MG63 (cell line): ENCODE measurements at regions not wholly inside any gene's neighbourhood (a gene's known extent, or its start where the extent isn't known, plus 50 kb on each side); places are given as distances from the start of the nearest gene placed in this dataset.
"Not testable (repeated sequence)": the region's sequence is repeated elsewhere in the genome, so short reads cannot be mapped to it uniquely, and the experiment has no call there.

Experiments
- DNase-seq: peaks from one replicate; pipeline ENCODE4 v3.0.0-alpha.2; 2020
- H3K27me3 ChIP-seq: fragments of 250-450 bp; sonication (Bioruptor Pico); 2 replicates; pipeline ENCODE4 v1.5.1; 2020; ENCODE audit warnings: mild to moderate bottlenecking, moderate library complexity
- H3K36me3 ChIP-seq: fragments of 250-450 bp; sonication (Bioruptor Pico); 2 replicates; pipeline ENCODE4 v1.5.1; 2020; ENCODE audit warnings: mild to moderate bottlenecking, moderate library complexity
- H3K4me3 ChIP-seq: fragments of 250-450 bp; sonication (Bioruptor Pico); 2 replicates; pipeline ENCODE4 v1.5.1; 2020; ENCODE audit warnings: mild to moderate bottlenecking, moderate library complexity
- H3K9me3 ChIP-seq: fragments of 250-450 bp; sonication (Bioruptor Pico); 2 replicates; pipeline ENCODE4 v1.5.1; 2020; ENCODE audit warnings: mild to moderate bottlenecking, moderate library complexity

DNA sequence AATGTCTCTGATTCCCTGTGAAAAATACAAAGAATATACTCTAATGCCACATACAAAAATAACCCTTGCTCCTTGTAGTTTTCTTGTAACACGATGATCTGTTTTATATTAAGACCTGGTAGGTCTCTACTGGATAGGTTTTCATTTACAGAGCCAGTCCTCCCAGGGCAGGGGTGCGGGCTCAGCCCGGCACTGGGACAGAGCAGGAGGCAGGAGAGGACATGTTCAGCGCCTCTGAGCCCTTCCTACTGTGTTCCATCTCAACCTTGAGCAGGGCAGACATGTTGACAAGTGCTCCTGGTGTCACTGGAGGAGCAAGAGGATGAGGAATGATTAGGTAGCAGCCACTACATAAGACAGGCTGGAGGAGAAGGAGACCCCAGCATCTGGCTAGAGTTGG lies 335.5 kb downstream of the INSIG2 start:
- Histone ChIP-seq H3K36me3 (no peaks in the 10 kb centered on the region), H3K4me3 (no peak overlapping the region), H3K27me3 (no peaks in the 10 kb centered on the region), H3K9me3 (no peaks in the 10 kb centered on the region; the same call in 1 of the 2 replicates)
- no peak for DNase-seq

DNA sequence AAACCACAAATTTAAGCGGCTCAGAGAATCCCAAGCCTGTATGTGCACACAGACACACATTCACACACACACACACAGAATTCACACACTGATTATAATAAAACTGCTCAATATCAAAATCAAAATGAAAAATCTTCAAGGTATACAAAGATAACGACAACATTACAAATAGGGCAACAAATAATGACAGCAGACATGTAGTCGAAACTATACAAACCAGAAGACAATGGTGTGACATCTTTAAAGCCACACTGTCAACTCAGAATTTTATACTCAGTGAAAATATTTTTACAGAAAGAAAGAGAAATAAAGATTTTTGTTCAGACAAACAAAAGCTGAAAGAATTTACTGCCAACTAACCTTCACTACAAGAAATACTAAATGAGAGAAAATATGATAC lies 333.4 kb downstream of the INSIG2 start:
- Histone ChIP-seq H3K36me3 (no peaks in the 10 kb centered on the region), H3K9me3 (no peaks in the 10 kb centered on the region; the same call in 1 of the 2 replicates), H3K27me3 (no peaks in the 10 kb centered on the region), H3K4me3 (no peak overlapping the region)
- no peak for DNase-seq

DNA sequence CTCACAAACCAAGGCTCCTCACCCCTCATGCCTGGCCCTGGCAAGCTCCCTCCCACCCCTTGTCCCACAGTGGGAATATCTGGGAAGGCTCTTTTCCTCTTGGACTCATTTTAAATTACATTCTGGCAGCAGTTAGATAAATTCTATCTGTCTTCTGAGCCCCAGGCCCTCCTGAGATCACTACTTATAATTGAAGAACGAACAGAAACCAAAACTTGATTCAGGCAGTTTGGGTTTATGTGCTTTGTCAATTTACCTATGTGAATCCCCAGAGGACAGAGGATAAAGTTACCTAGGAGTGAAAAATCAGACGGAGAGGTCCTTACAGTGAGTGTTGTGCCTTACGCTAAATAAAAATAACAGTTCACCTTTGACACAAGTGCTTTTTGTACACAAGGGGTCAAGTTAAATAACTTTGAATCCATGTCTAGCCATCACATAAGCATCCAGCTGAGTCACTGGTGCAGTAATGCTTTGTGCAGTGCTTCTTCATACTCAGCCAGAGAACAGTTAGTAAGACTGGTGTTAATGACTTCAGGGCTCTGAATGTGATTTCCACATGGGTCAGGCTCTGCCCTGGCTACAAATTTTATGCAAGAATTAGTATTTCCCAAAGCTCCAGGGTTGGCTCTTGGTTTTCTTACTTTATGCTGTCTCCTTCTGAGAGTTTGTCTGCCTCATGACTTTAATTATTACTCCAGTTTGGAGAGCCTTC lies 329.3 kb downstream of the INSIG2 start:
- peak; percentile 26 for DNase-seq
- 0 out of 2 replicates have a peak overlapping the region, but pooled peaks have one; percentile 7 for H3K4me3 ChIP-seq

GRCh38 chr2:118415186-118415585 lies 326.9 kb downstream of the INSIG2 start:
- H3K27me3 ChIP-seq, DNase-seq, H3K9me3 ChIP-seq, H3K36me3 ChIP-seq, H3K4me3 ChIP-seq: not testable (repeated sequence)

More for the DNA sequence above, 329.3 kb downstream of the INSIG2 start:
- Histone ChIP-seq H3K9me3 (no peaks in the 10 kb centered on the region; the same call in 1 of the 2 replicates), H3K36me3 (no peaks in the 10 kb centered on the region), H3K27me3 (no peaks in the 10 kb centered on the region)

- Histone ChIP-seq H3K27me3 (no peaks in the 10 kb centered on the region; the same call in 1 of the 2 replicates), H3K9me3 (peaks cover 3% of the 10 kb centered on the region), H3K4me3 (no peak overlapping the region), H3K36me3 (no peaks in the 10 kb centered on the region)
- no peak for DNase-seq
Measured at GRCh38 chr2:118403658-118404451, 315.6 kb downstream of the INSIG2 start.

GRCh38 chr2:118388771-118389170 lies 300.5 kb downstream of the INSIG2 start:
- Histone ChIP-seq H3K9me3 (peaks cover 6% of the 10 kb centered on the region), H3K27me3 (no peaks in the 10 kb centered on the region), H3K4me3 (no peak overlapping the region), H3K36me3 (no peaks in the 10 kb centered on the region)
- DNase-seq = peak; percentile 81

- no peak overlapping the region for H3K4me3 ChIP-seq
- no peaks in the 10 kb centered on the region for H3K36me3 ChIP-seq
- H3K27me3 ChIP-seq = no peaks in the 10 kb centered on the region
- DNase-seq = peak; percentile 80
- H3K9me3 ChIP-seq = peaks cover 6% of the 10 kb centered on the region
Measured at GRCh38 chr2:118387509-118387908, 299.2 kb downstream of the INSIG2 start.

- DNase-seq = peak; percentile 81
- Histone ChIP-seq H3K4me3 (no peak overlapping the region), H3K36me3 (no peaks in the 10 kb centered on the region), H3K27me3 (no peaks in the 10 kb centered on the region), H3K9me3 (peaks cover 6% of the 10 kb centered on the region)
Measured at GRCh38 chr2:118386641-118387302, 298.5 kb downstream of the INSIG2 start.

DNA sequence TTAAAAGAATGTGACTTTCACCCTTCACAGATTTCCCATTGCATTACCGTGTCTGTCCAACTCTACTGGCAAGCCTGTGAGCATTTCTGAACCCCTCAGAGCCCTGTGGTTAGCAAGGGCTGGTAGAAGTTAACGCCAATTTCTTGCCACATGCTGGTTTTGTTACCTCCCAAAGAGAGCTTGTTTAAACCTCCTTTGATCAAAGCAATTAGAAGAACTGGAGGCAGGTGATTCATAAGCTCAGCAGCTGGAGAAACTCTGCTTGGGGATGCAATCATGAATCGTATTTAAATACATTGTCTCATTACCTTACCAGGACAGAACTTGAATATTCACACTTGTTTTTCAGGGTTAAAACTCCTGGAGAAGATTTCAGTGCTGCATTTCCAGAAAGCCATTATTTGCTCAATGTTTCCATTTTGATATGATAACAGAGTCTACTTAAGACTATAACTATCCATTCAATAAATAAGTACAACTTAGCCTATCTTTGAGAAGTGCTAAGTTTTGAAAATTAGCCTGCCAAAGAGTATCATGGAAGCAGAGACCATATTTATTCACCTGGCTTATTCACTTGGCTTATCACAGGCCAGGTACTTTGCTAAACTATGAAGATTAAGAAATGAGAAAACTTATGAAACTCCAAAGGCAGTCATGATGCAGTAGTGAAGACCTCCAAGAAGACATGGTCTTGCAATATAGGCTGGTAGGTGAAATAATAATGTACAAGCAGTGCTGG lies 292.8 kb downstream of the INSIG2 start:
- Histone ChIP-seq H3K36me3 (no peaks in the 10 kb centered on the region), H3K9me3 (no peaks in the 10 kb centered on the region), H3K27me3 (no peaks in the 10 kb centered on the region), H3K4me3 (no peak overlapping the region)
- DNase-seq = no peak

GRCh38 chr2:118375907-118376485 lies 287.7 kb downstream of the INSIG2 start:
- H3K4me3 ChIP-seq = no peak overlapping the region
- H3K36me3 ChIP-seq = no peaks in the 10 kb centered on the region
- no peaks in the 10 kb centered on the region for H3K27me3 ChIP-seq
- H3K9me3 ChIP-seq = no peaks in the 10 kb centered on the region
- no peak for DNase-seq

- no peak for DNase-seq
- Histone ChIP-seq H3K9me3 (no peaks in the 10 kb centered on the region), H3K36me3 (no peaks in the 10 kb centered on the region), H3K4me3 (no peak overlapping the region), H3K27me3 (no peaks in the 10 kb centered on the region)
Measured at GRCh38 chr2:118374974-118375755, 286.9 kb downstream of the INSIG2 start.

DNA sequence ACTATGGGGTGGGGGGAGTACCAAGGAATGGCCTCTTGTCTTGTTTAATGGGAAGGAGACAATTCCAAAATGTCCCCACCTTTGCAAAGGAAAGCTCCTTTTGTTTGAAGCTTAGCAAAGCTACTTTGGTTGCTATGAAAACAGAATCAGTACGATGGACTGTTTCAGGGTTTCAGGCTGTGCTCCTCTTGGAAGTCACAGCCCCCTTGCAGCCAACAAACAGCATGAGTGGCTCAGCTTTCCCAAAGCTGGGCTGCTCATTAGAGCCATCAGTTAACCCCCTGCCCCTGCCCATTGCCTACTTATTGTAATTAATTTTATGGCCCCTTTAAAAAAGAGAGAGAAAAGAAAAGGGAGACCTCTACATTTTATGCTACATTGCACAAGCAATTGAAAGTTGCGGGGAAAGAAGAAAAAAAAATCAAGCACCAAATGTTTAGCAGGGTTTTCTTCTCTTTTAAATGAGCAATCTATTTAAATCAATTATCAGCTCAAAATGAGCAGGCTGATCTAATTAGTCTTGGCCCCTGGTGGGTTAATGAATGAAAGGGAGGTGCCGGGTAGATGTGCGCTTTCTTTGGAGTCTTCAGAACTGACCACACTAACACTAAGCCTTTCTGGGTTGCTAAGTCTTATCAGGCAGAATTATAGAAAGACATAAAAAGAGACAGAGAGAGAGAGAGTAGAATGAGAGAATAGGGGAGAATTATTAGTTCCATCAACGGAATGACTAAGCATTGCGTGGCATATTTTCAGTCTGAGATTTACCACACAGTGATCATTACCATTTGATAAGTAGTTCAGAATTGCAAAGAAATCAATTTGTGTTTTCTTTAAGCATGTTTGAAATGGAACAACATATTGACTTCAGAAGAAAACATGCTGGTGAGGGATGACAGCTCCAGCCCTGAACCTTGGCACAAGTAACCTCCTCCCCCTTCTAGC lies 284.9 kb downstream of the INSIG2 start:
- Histone ChIP-seq H3K4me3 (no peak overlapping the region), H3K36me3 (no peaks in the 10 kb centered on the region), H3K9me3 (no peaks in the 10 kb centered on the region), H3K27me3 (no peaks in the 10 kb centered on the region)
- DNase-seq = no peak

DNA sequence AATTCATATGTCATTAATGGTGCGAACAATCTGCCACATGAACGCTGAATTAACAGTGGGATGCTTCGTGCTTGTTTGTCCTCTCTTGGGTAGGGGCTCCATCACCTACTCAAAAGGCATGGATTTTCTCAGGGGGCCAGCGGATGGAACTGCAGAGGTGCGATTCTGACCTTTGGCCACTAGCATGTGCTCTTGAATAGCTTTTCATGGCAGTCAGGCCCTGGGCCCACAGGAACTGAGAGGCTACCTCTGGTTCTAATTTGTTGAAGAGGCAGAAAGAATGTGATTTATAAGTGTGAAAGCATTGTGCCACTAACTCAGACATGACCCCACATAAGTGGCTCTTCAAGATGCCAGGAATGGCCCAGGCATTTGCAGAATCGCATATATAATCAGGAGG lies 283.2 kb downstream of the INSIG2 start:
- DNase-seq = peak; percentile 43
- H3K9me3 ChIP-seq = no peaks in the 10 kb centered on the region
- H3K4me3 ChIP-seq = no peak overlapping the region
- no peaks in the 10 kb centered on the region for H3K36me3 ChIP-seq
- no peaks in the 10 kb centered on the region for H3K27me3 ChIP-seq

DNA sequence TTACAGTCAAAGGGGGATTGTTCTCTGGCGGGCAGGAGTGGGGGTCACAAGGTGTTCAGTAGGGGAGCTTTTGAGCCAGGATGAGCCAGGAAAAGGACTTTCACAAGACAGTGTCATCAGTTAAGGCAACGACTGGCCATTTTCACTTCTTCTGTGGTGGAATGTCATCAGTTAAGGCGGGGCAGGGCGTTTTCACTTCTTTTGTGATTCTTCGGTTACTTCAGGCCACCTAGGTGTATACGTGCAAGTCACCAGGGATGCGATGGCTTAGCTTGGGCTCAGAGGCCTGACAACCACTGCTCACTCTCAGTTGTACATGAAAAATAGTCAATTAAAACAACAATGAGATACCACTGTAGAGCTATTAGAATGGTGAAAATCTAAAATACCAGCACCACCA lies 281.2 kb downstream of the INSIG2 start:
- H3K9me3 ChIP-seq, DNase-seq: not testable (repeated sequence)

DNA sequence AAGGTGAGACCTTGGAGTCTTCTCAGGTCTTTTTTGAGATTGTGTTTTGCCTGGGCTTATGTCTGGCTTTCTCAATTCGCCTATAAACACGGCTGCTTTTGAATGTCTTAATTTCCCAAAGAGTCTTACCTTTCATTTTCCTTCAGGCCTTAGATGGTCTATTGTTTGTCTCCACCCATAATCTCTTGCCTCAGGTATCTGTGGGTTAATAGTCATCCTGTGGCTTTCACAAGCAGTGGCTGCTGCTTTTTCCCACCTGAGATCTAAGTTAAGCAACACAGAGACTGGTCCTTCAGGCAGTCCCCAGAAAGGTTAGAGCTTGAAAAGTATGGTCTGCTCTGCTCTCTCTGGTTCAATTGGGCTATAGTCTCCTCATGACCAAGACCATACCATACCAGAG lies 275.3 kb downstream of the INSIG2 start:
- no peak overlapping the region for H3K4me3 ChIP-seq

More for the DNA sequence above, 281.2 kb downstream of the INSIG2 start:
- not testable (repeated sequence) for H3K27me3 ChIP-seq, H3K4me3 ChIP-seq, H3K36me3 ChIP-seq

More for the DNA sequence above, 275.3 kb downstream of the INSIG2 start:
- DNase-seq = no peak
- H3K9me3 ChIP-seq = no peaks in the 10 kb centered on the region
- no peaks in the 10 kb centered on the region for H3K27me3 ChIP-seq
- H3K36me3 ChIP-seq = no peaks in the 10 kb centered on the region
